Endothelial cell of umbilical vein (primary cell): ENCODE measurements at regions not wholly inside any gene's neighbourhood (a gene's known extent, or its start where the extent isn't known, plus 50 kb on each side); places are given as distances from the start of the nearest gene placed in this dataset.

Source experiments
- BruUV-seq: library from RNA; stranded (reverse); fragments of 400-500 nt; replicated peaks from 2 replicates; lab custom pipeline; 2021; lab: Mats Ljungman, UMichigan
- CTCF ChIA-PET: fragments of 300-600, 350-600 bp; sonication (Branson Sonifier 250); formaldehyde crosslinking; loops from one replicate; lab custom pipeline; 2021; ENCODE audit warnings: antibody characterized with exemption, inconsistent platforms; lab: Charles Lee
- POLR2A ChIA-PET: fragments of 300-600, 350-600 bp; sonication (Branson Sonifier 250); formaldehyde crosslinking; loops from one replicate; lab custom pipeline; 2021; ENCODE audit warnings: antibody characterized with exemption, inconsistent platforms; lab: Charles Lee
- DNase-seq: peaks from one replicate; pipeline ENCODE4 v3.0.0-alpha.2; 2011; ENCODE audit warnings: low read depth, low spot score
- FAIRE-seq: peaks from 2 replicates; lab custom pipeline; 2011; peaks lifted over from hg19 to GRCh38; lab: Jason Lieb, UNC
- H2AFZ ChIP-seq: 2 replicates; pipeline ENCODE4 v1.6.0; 2012; ENCODE audit warnings: low read depth, low read length, control low read depth, inconsistent platforms
- H3K27ac ChIP-seq: 2 replicates; pipeline ENCODE4 v1.5.1; 2011; ENCODE audit warnings: low read depth, mild to moderate bottlenecking, control low read depth, low read length, moderate library complexity; ENCODE audit not compliant: insufficient read depth
- H3K27me3 ChIP-seq, 2 experiments: 2 replicates each; pipeline versions ENCODE4 v1.6.0 to v1.6.1; 2011; ENCODE audit warnings: low read length in 2 of 2, mixed read lengths in 1 of 2; ENCODE audit not compliant: control insufficient read depth in 2 of 2, insufficient read depth in 2 of 2
- H3K36me3 ChIP-seq, 2 experiments: 2 replicates in 1 of 2; 3 replicates in 1 of 2; pipeline ENCODE4 v1.5.1; 2011; ENCODE audit warnings: low read length in 2 of 2, mild to moderate bottlenecking in 1 of 2, moderate library complexity in 1 of 2; ENCODE audit not compliant: control insufficient read depth in 2 of 2, insufficient read depth in 2 of 2; ENCODE audit errors: extremely low read depth in 1 of 2
- H3K4me1 ChIP-seq: 3 replicates; pipeline ENCODE4 v1.5.1; 2011; ENCODE audit warnings: mild to moderate bottlenecking, low read length; ENCODE audit not compliant: control insufficient read depth, insufficient read depth; ENCODE audit errors: extremely low read depth
- H3K4me2 ChIP-seq: 2 replicates; pipeline ENCODE4 v1.6.1; 2011; ENCODE audit warnings: low read length, control low read depth, mixed read lengths; ENCODE audit not compliant: insufficient read depth
- H3K4me3 ChIP-seq, 3 experiments: fragments of 200-600 bp in 1 of 3; sonication (generic), shearing (Covaris generic) in 1 of 3; replicated peaks in 1 of 3; 2 replicates each; pipeline ENCODE4 v1.5.1; 2011 to 2016; ENCODE audit warnings: control low read depth in 3 of 3, low read length in 3 of 3, mild to moderate bottlenecking in 2 of 3, inconsistent platforms in 1 of 3, low read depth in 1 of 3, moderate library complexity in 1 of 3; ENCODE audit not compliant: insufficient read depth in 1 of 3
- H3K79me2 ChIP-seq: 2 replicates; pipeline ENCODE4 v1.6.0; 2012; ENCODE audit warnings: low read length, inconsistent platforms; ENCODE audit not compliant: control insufficient read depth, insufficient read depth
- H3K9ac ChIP-seq: replicated peaks from 2 replicates; pipeline ENCODE3; 2011; ENCODE audit warnings: low read length, control low read depth; ENCODE audit not compliant: insufficient read depth; ENCODE audit errors: extremely low read depth
- H3K9me1 ChIP-seq: replicated peaks from 3 replicates; pipeline ENCODE4 v1.6.0; 2011; ENCODE audit warnings: mild to moderate bottlenecking, low read length; ENCODE audit not compliant: control insufficient read depth, insufficient read depth; ENCODE audit errors: extremely low read depth
- H3K9me3 ChIP-seq: replicated peaks from 2 replicates; pipeline ENCODE4 v1.5.1; 2012; ENCODE audit warnings: low read length, inconsistent platforms; ENCODE audit not compliant: control insufficient read depth, insufficient read depth
- H4K20me1 ChIP-seq: replicated peaks from 2 replicates; pipeline ENCODE3; 2011; ENCODE audit warnings: mild to moderate bottlenecking, low read length; ENCODE audit not compliant: control insufficient read depth, insufficient read depth; ENCODE audit errors: extremely low read depth
- EZH2 ChIP-seq: IDR thresholded peaks from 2 replicates; pipeline ENCODE4 v1.6.1; 2012; ENCODE audit warnings: borderline replicate concordance, low read depth, mild to moderate bottlenecking, moderate library complexity, low read length, inconsistent platforms; ENCODE audit not compliant: severe bottlenecking
- FOS ChIP-seq: IDR thresholded peaks from 2 replicates; pipeline ENCODE4 v1.6.1; 2011; ENCODE audit warnings: mild to moderate bottlenecking, low read length, moderate library complexity, borderline replicate concordance; ENCODE audit not compliant: insufficient read depth
- GATA2 ChIP-seq: IDR thresholded peaks from 2 replicates; pipeline ENCODE4 v1.7.0; 2011; ENCODE audit warnings: low read depth, mild to moderate bottlenecking, moderate library complexity, mixed read lengths, low read length; ENCODE audit not compliant: insufficient read length, insufficient read depth
- JUN ChIP-seq: IDR thresholded peaks from 2 replicates; pipeline ENCODE4 v1.6.1; 2011; ENCODE audit warnings: borderline replicate concordance, low read depth; ENCODE audit not compliant: insufficient read length, insufficient read depth
- MAX ChIP-seq: IDR thresholded peaks from 2 replicates; pipeline ENCODE4 v1.6.1; 2011; ENCODE audit not compliant: insufficient read depth, insufficient read length
- MYC ChIP-seq: IDR thresholded peaks from one replicate; pipeline ENCODE4 v1.6.1; 2011; ENCODE audit warnings: mild to moderate bottlenecking, low read depth, low read length
- POLR2A ChIP-seq: IDR thresholded peaks from 2 replicates; pipeline ENCODE4 v1.6.1; 2012; ENCODE audit warnings: low read depth, mild to moderate bottlenecking, control low read depth, low read length
- POLR2AphosphoS5 ChIP-seq: IDR thresholded peaks from 2 replicates; pipeline ENCODE4 v1.6.1; 2012; ENCODE audit warnings: low read depth, mild to moderate bottlenecking, control low read depth, low read length, moderate library complexity; ENCODE audit not compliant: insufficient read depth
- dilution Hi-C: fragments of 300-500 bp; cut with MboI; formaldehyde crosslinking; loops from one replicate; pipeline ENCODE4 v1.15.0; 2019; ENCODE audit warnings: low sequenced_read_pairs; ENCODE audit not compliant: extremely low pct_ligation_motif_present
- intact Hi-C: fragments of 100-400 bp; cut with micrococcal nuclease; formaldehyde crosslinking; loops from one replicate; pipeline ENCODE4 v1.10.0; 2022
- TF ChIP-seq, protein P1 (sequence below), 2 donors: IDR thresholded peaks; 1 replicate in 1 of 2; 2 replicates in 1 of 2; pipeline ENCODE4 v1.5.1; 2011; ENCODE audit warnings: low read length in 2 of 2, mild to moderate bottlenecking in 2 of 2, moderate library complexity in 2 of 2, control low read depth in 1 of 2, inconsistent platforms in 1 of 2, low read depth in 1 of 2; ENCODE audit not compliant: insufficient read depth in 1 of 2; ENCODE audit errors: extremely low read depth in 1 of 2

DNA sequence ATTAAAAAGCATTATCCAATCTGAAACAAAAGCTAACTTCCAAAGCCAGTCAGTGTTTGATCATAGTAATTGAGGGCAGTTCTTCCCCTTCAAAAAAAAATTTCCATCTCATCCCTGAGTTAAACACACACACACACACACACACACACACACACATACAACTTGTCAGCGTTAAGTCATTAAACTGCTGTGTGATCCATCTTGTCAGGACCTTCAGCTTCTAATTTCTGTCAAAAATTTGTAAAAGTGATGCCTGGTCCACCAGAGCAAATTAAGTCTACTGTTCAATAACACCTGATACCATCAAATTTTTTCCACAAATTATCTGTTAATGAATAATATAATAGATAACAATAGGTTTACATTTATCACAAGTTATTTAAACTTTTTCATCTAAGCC, 198.7 kb downstream of the GPX5 start:
- no TSS peak for BruUV-seq
- no peak overlapping the region for H3K4me2 ChIP-seq
- H3K9me1 ChIP-seq: no peaks in the 10 kb centered on the region
- no peaks in the 10 kb centered on the region for H4K20me1 ChIP-seq
- no peak overlapping the region for H3K9ac ChIP-seq
- peaks cover 4% of the 10 kb centered on the region for H3K4me1 ChIP-seq
- intact Hi-C loops (no loop called here), dilution Hi-C loops (no loop called here)
- H2AFZ ChIP-seq: no peak overlapping the region
- no peaks in the 10 kb centered on the region for H3K9me3 ChIP-seq
- TF ChIP-seq, protein P1, sequence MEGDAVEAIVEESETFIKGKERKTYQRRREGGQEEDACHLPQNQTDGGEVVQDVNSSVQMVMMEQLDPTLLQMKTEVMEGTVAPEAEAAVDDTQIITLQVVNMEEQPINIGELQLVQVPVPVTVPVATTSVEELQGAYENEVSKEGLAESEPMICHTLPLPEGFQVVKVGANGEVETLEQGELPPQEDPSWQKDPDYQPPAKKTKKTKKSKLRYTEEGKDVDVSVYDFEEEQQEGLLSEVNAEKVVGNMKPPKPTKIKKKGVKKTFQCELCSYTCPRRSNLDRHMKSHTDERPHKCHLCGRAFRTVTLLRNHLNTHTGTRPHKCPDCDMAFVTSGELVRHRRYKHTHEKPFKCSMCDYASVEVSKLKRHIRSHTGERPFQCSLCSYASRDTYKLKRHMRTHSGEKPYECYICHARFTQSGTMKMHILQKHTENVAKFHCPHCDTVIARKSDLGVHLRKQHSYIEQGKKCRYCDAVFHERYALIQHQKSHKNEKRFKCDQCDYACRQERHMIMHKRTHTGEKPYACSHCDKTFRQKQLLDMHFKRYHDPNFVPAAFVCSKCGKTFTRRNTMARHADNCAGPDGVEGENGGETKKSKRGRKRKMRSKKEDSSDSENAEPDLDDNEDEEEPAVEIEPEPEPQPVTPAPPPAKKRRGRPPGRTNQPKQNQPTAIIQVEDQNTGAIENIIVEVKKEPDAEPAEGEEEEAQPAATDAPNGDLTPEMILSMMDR (IDR thresholded peaks at IDR 0.05; ENCODE audit: extremely low read depth in 1 of 2, insufficient read depth in 1 of 2, low read depth in 1 of 2, low read length in 2 of 2): no peak
- no peak for FAIRE-seq
- no peak overlapping the region for H3K4me3 ChIP-seq
- H3K27me3 ChIP-seq: peaks cover 0 to 2% of the 10 kb centered on the region in 2 experiments
- no peak overlapping the region for H3K27ac ChIP-seq
- ChIA-PET CTCF (no interaction called here), POLR2A (no interaction called here)
- no peak for DNase-seq
- no peaks in the 10 kb centered on the region for H3K79me2 ChIP-seq
- H3K36me3 ChIP-seq: no peaks in the 10 kb centered on the region

- intact Hi-C loops (loop anchor here (5.0 kb wide), 1 partner anchor 68 kb away; no protein-coding TSS in a partner anchor), dilution Hi-C loops (no loop called here)
- BruUV-seq: no TSS peak
- FAIRE-seq (no peak), DNase-seq (no peak)
- no peak overlapping the region for H3K9ac ChIP-seq
- H3K27me3 ChIP-seq: peaks cover 7% of the 10 kb centered on the region in 2 experiments
- no peak overlapping the region for H3K4me3 ChIP-seq
- H2AFZ ChIP-seq: no peak overlapping the region
- peaks cover 4% of the 10 kb centered on the region for H3K4me1 ChIP-seq
- ChIA-PET POLR2A (no interaction called here), CTCF (no interaction called here)
- H3K9me1 ChIP-seq: no peaks in the 10 kb centered on the region
- no peaks in the 10 kb centered on the region for H3K9me3 ChIP-seq
- TF ChIP-seq JUN (no peak), FOS (no peak), EZH2 (no peak), POLR2AphosphoS5 (no peak), GATA2 (no peak), POLR2A (no peak), MYC (no peak), MAX (no peak)
- TF ChIP-seq, protein P1 (IDR thresholded peaks at IDR 0.05; ENCODE audit: extremely low read depth in 1 of 2, insufficient read depth in 1 of 2, low read depth in 1 of 2, low read length in 2 of 2): no peak
- H4K20me1 ChIP-seq: no peaks in the 10 kb centered on the region
- no peak overlapping the region for H3K27ac ChIP-seq
- H3K4me2 ChIP-seq: no peak overlapping the region
- H3K79me2 ChIP-seq: no peaks in the 10 kb centered on the region
- no peaks in the 10 kb centered on the region for H3K36me3 ChIP-seq
Observed at GRCh38 chr6:28725274-28725809, 198.4 kb downstream of the TRIM27 start.
